Muscle layer of colon (tissue), 2 donors: ENCODE measurements at regions not wholly inside any gene's neighbourhood (a gene's known extent, or its start where the extent isn't known, plus 50 kb on each side); places are given as distances from the start of the nearest gene placed in this dataset.
"Not testable (repeated sequence)": the region's sequence is repeated elsewhere in the genome, so short reads cannot be mapped to it uniquely, and the experiment has no call there.

Source experiments
- H3K27ac ChIP-seq: one replicate; pipeline ENCODE4 v1.7.0; 2013; ENCODE audit warnings: low read depth, mild to moderate bottlenecking, low read length, moderate library complexity
- H3K27me3 ChIP-seq, 2 donors: one replicate each; pipeline ENCODE4 v1.7.0; 2013; ENCODE audit warnings: low read length in 2 of 2, mild to moderate bottlenecking in 2 of 2; ENCODE audit not compliant: insufficient read depth in 2 of 2, control insufficient read depth in 1 of 2
- H3K36me3 ChIP-seq: one replicate; pipeline ENCODE4 v1.7.0; 2013; ENCODE audit warnings: mild to moderate bottlenecking, low read length; ENCODE audit not compliant: insufficient read depth
- H3K4me1 ChIP-seq: one replicate; pipeline ENCODE4 v1.7.0; 2013; ENCODE audit warnings: mild to moderate bottlenecking, low read length; ENCODE audit not compliant: insufficient read depth
- H3K4me3 ChIP-seq, 2 donors: one replicate each; pipeline ENCODE4 v1.7.0; 2013; ENCODE audit warnings: low read length in 2 of 2, low read depth in 1 of 2, mild to moderate bottlenecking in 1 of 2, moderate library complexity in 1 of 2
- H3K9ac ChIP-seq: one replicate; pipeline ENCODE4 v1.7.0; 2013; ENCODE audit warnings: low read length
- H3K9me3 ChIP-seq: one replicate; pipeline ENCODE4 v1.7.0; 2013; ENCODE audit warnings: mild to moderate bottlenecking, low read length
- donor health status: abdominal sarcoma.
- donor health status: Adenocarcinoma of cecum.

- Histone ChIP-seq H3K9me3 (no peaks in the 10 kb centered on the region), H3K9ac (no peak overlapping the region), H3K36me3 (no peaks in the 10 kb centered on the region), H3K4me3 (no peak overlapping the region), H3K27ac (no peak overlapping the region), H3K27me3 (no peaks in the 10 kb centered on the region), H3K4me1 (no peaks in the 10 kb centered on the region)
Observed at GRCh38 chr6:105855433-105855832, 230.7 kb upstream of the PRDM1 start.

GRCh38 chr6:105853979-105854378 is 232.2 kb upstream of the PRDM1 start:
- H3K27me3 ChIP-seq, H3K27ac ChIP-seq, H3K36me3 ChIP-seq, H3K9me3 ChIP-seq, H3K4me1 ChIP-seq, H3K4me3 ChIP-seq, H3K9ac ChIP-seq: not testable (repeated sequence)

GRCh38 chr6:105851606-105852005 is 234.5 kb upstream of the PRDM1 start:
- Histone ChIP-seq H3K9me3 (no peaks in the 10 kb centered on the region), H3K27ac (no peak overlapping the region), H3K27me3 (no peaks in the 10 kb centered on the region), H3K36me3 (no peaks in the 10 kb centered on the region), H3K4me1 (no peaks in the 10 kb centered on the region), H3K4me3 (no peak overlapping the region), H3K9ac (no peak overlapping the region)

GRCh38 chr6:105851113-105851580 is 235.0 kb upstream of the PRDM1 start:
- Histone ChIP-seq H3K9ac (no peak overlapping the region), H3K27me3 (no peaks in the 10 kb centered on the region), H3K4me1 (no peaks in the 10 kb centered on the region), H3K4me3 (no peak overlapping the region), H3K27ac (no peak overlapping the region), H3K36me3 (no peaks in the 10 kb centered on the region), H3K9me3 (no peaks in the 10 kb centered on the region)

- H3K9ac ChIP-seq = no peak overlapping the region
- H3K36me3 ChIP-seq = no peaks in the 10 kb centered on the region
- H3K27me3 ChIP-seq = no peaks in the 10 kb centered on the region
- H3K27ac ChIP-seq = no peak overlapping the region
- no peak overlapping the region for H3K4me3 ChIP-seq
- H3K4me1 ChIP-seq = no peaks in the 10 kb centered on the region
- no peaks in the 10 kb centered on the region for H3K9me3 ChIP-seq
Observed at GRCh38 chr6:105850261-105851112, 235.6 kb upstream of the PRDM1 start.

GRCh38 chr6:105849746-105850145 is 236.4 kb upstream of the PRDM1 start:
- no peaks in the 10 kb centered on the region for H3K27me3 ChIP-seq
- H3K36me3 ChIP-seq = no peaks in the 10 kb centered on the region
- no peaks in the 10 kb centered on the region for H3K9me3 ChIP-seq
- no peak overlapping the region for H3K4me3 ChIP-seq
- no peak overlapping the region for H3K27ac ChIP-seq
- H3K4me1 ChIP-seq = no peaks in the 10 kb centered on the region
- no peak overlapping the region for H3K9ac ChIP-seq

GRCh38 chr6:105847433-105847832 is 238.7 kb upstream of the PRDM1 start:
- Histone ChIP-seq H3K9me3 (no peaks in the 10 kb centered on the region), H3K36me3 (no peaks in the 10 kb centered on the region), H3K27me3 (no peaks in the 10 kb centered on the region), H3K27ac (no peak overlapping the region), H3K4me1 (no peaks in the 10 kb centered on the region), H3K9ac (no peak overlapping the region), H3K4me3 (no peak overlapping the region)

- H3K27ac ChIP-seq = no peak overlapping the region
- H3K9me3 ChIP-seq = no peaks in the 10 kb centered on the region
- H3K9ac ChIP-seq = no peak overlapping the region
- no peaks in the 10 kb centered on the region for H3K4me1 ChIP-seq
- no peaks in the 10 kb centered on the region for H3K27me3 ChIP-seq
- no peaks in the 10 kb centered on the region for H3K36me3 ChIP-seq
- H3K4me3 ChIP-seq = no peak overlapping the region
Observed at GRCh38 chr6:105844275-105844883, 241.8 kb upstream of the PRDM1 start.

GRCh38 chr6:105839266-105839665 is 246.9 kb upstream of the PRDM1 start:
- H3K4me3 ChIP-seq = no peak overlapping the region
- H3K27ac ChIP-seq = no peak overlapping the region
- H3K27me3 ChIP-seq = no peaks in the 10 kb centered on the region
- H3K4me1 ChIP-seq = no peaks in the 10 kb centered on the region
- no peaks in the 10 kb centered on the region for H3K36me3 ChIP-seq
- H3K9ac ChIP-seq = no peak overlapping the region
- H3K9me3 ChIP-seq = no peaks in the 10 kb centered on the region

- H3K4me1 ChIP-seq = no peaks in the 10 kb centered on the region
- H3K27me3 ChIP-seq = no peaks in the 10 kb centered on the region
- no peaks in the 10 kb centered on the region for H3K9me3 ChIP-seq
- no peak overlapping the region for H3K4me3 ChIP-seq
- H3K36me3 ChIP-seq = no peaks in the 10 kb centered on the region
- H3K9ac ChIP-seq = no peak overlapping the region
- H3K27ac ChIP-seq = no peak overlapping the region
Observed at GRCh38 chr6:105838171-105838570, 248.0 kb upstream of the PRDM1 start.

- H3K27ac ChIP-seq = no peak overlapping the region
- no peaks in the 10 kb centered on the region for H3K27me3 ChIP-seq
- H3K4me1 ChIP-seq = no peaks in the 10 kb centered on the region
- H3K4me3 ChIP-seq = no peak overlapping the region
- H3K9me3 ChIP-seq = no peaks in the 10 kb centered on the region
- H3K9ac ChIP-seq = no peak overlapping the region
- H3K36me3 ChIP-seq = no peaks in the 10 kb centered on the region
Observed at GRCh38 chr6:105836889-105837288, 249.2 kb upstream of the PRDM1 start.

- no peaks in the 10 kb centered on the region for H3K9me3 ChIP-seq
- no peaks in the 10 kb centered on the region for H3K4me1 ChIP-seq
- no peak overlapping the region for H3K4me3 ChIP-seq
- H3K27me3 ChIP-seq = no peaks in the 10 kb centered on the region
- H3K36me3 ChIP-seq = no peaks in the 10 kb centered on the region
- no peak overlapping the region for H3K27ac ChIP-seq
- no peak overlapping the region for H3K9ac ChIP-seq
Observed at GRCh38 chr6:105836379-105836778, 249.8 kb upstream of the PRDM1 start.
